Ecto neural progenitor cell (in vitro differentiated cells): ENCODE measurements at regions not wholly inside any gene's neighbourhood (a gene's known extent, or its start where the extent isn't known, plus 50 kb on each side); places are given as distances from the start of the nearest gene placed in this dataset.
"Not testable (repeated sequence)": the region's sequence is repeated elsewhere in the genome, so short reads cannot be mapped to it uniquely, and the experiment has no call there.

Source experiments
- DNase-seq: peaks from one replicate; pipeline ENCODE4 v3.0.0-alpha.2; 2018; ENCODE audit warnings: low spot score

DNA sequence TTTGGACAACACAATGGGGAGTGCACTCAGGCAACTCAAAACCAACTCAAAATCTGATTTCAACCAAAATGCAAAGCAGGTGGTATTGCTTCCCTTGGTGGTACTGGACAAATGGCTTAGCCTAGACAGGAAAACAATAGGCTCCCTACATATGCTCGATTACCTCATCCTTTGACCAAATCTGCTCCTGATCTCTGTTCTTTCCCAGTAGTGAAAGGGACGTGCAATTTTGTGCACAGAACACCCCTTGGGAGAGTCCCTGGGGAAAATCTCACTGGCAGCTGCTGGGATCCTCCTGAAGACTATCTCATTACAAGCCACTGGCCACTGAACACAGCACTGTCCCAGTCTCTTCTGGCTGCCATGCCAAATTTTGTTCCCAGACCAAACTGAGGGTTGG, 149.2 kb upstream of the VSTM2A start:
- DNase-seq = no peak

DNA sequence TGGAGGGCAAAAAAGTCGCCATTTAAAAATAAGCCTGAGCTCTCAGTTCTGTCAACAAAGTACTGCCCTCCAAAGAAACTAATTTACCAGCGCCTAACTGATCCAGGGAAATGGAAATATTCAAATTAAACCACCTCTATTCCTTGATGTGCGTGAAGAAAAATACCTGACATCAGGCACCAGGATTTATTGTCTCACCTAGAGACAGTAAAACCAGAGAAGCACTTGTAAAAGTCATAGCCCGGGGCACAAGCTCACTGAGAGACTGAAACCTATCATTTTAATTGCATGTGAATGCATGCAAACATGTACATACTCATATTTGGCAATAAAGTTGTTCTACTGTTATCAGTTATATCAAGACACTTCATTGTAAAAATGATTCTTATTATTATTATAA, 147.3 kb upstream of the VSTM2A start:
- DNase-seq = no peak

DNA sequence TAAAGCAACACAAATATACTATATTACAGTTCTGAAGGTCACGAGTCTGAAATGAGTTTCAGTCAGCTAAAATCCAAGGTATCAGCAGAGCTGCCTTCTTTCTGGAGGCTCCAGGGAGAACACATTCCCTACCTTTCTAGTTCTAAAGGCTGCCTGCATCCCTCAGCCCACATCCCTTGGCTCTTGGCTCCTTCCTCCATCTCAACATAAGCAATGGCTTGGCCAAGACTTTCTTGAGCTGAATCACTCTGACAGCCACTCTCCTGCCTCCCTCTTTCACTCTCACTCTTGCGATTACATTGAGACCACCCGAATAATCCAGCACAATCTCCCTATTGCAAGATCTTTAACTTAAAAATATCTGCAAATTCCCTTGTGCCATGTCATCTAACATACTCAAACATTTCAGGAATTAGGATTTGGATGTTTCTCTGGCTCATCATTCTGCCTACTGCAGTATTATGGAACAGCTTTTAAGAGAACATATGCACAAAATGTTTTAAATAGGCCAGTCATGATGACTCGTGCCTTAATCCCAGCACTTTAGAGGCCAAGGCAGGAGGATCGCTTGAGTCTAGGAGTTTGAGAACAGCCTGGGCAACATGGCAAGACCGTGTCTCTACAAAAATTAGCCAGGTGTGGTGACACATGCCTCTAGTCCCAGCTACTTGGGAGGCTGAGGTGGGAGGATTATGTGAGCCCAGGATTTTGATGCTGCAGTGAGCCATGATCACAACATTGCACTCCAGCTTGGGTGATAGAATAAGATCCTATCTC, 144.2 kb upstream of the VSTM2A start:
- no peak for DNase-seq

DNA sequence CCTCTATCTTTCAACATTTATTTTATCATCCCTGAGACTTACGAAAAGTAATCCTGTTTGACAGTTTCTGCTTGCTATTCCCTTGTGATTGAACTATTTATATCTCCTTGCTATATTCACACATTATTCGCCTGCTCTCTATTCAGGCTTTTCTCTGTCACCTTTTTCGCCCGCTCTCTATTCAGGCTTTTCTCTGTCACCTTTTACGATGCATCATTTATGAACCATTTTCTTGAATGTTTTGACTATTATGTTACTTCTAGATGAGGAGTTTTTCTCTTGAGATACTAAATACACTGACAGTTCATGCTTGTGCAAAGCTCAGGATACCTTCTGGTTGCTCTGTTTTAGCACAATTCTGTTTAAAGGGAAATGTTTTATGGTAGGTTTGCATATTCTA, 143.3 kb upstream of the VSTM2A start:
- DNase-seq = no peak

DNA sequence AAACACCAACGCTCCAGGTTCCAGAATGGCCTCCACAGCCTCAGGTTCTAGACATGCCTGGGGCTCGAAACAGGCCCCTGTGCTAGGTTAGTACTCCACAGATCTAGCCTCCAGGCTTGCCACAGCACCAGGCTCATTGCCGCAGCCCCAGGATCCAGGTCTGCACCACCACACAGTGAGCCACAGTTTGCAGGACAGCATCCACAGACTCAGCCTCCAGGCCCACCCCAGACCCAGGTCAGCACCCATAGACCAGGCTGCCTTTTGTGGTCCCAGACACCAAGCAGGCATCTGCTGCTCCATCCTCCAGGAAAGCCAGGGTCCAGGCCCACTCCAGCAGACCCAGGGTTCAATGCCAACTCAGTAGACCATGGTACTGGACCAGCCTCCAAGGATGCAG, 132.3 kb upstream of the VSTM2A start:
- DNase-seq = no peak

DNA sequence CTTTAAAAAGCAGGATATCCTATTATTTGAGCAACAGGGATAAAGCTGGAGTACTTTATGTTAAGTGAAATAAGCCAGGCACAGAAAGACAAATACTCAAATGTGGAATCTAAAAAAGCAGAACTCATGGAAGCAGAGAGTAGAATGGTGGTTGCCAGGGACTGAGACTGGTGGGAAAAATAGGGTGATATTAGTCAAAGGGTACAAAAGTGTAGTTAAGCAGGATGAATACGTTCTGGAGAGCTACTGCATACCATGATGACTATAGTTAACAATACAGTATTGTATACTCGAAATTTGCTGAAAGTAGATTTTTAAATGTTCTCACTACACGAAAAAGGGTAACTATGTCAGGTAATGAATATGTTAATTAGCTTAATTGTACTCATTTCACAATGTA, 125.5 kb upstream of the VSTM2A start:
- DNase-seq = no peak

DNA sequence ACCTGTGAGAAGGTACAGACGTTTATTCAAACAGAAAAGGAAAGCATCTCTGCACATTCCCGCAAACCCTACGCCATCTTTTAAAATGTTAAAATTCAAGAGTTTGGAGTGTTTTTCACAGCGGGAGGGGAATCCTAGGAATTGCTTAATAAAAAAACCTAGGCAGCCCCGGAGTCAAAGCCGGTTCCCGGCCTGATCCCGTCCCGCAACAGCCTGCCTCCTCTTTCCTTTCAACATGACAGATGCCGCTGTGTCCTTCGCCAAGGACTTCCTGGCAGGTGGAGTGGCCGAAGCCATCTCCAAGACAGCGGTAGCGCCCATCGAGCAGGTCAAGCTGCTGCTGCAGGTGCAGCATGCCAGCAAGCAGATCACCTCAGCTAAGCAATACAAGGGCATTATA, 123.0 kb upstream of the VSTM2A start:
- DNase-seq = no peak

DNA sequence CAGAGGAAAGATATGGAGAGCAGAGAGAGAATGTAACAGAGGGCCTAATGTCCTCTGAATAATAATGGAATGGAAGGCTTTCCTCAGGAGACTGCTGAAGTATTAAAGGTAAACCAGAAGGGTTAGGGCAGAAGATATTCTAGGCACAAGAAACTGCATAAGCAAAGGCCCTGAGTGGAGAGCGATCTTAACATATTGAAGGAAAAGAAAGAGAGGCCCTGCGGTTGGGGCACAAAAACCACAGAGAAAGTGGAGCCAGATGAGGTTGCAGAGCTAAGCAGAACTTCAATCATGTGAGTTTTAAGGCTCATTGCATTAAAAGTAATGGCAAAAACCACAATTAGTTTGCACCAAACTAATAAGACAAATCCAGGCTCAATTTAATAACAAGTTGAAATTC, 115.8 kb upstream of the VSTM2A start:
- DNase-seq = no peak

DNA sequence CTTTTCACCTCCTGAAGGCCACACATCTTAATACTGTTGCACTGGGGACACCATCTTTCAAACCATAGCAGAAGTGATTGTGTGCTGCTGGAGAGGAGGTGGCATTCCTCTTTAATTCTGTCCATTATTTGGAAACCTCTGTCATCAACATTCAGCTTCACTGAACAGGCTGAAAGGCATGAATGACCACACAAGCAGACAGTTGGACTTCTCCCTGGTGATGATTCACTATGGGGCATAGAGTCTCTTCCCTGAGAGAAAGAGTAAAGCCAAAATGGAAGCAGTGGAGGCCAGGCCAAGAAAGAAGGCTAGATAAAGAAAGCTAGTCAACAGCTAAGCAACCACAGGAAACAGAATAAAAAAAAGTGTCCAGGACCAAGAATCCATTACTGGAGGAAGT, 113.1 kb upstream of the VSTM2A start:
- DNase-seq = no peak

DNA sequence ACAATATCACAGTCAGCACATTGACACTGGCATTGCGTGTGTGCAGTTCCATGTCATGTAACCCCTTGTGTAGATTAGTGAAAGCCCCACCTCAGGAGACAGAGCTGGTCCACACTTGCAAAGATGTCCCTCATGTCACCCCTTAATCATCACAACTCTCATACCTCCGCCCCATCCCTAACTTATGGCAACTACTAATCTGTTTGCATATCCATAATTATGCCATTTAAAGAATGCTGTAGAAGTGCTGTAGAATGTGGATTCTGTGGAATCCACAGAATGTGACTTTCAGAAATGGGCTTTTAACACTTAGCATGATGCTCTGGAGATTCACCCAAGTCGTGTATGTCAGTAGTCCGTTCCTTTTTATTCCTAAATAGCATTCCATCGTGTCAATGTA, 102.8 kb upstream of the VSTM2A start:
- no peak for DNase-seq

DNA sequence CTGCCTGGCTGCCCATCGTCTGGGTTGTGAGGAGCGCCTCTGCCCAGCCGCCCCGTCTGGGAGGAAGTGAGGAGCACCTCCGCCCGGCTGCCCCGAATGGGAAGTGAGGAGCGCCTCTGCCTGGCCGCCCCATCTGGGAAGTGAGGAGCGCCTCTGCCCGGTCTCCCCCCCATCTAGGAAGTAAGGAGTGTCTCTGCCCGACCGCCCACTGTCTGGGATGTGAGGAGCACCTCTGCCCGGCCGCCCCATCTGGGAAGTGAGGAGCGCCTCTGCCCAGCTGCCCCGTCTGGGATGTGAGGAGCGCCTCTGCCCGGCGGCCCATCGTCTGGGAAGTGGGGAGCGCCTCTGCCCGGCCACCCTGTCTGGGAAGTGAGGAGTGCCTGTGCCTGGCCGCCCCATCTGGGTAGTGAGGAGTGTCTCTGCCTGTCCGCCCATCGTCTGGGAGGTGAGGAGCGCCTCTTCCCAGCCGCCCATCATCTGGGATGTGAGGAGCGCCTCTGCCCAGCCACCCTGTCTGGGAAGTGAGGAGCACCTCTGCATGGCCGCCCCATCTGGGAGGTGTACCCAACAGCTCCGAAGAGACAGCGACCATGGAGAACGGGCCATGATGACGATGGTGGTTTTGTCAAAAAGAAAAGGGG, 98.0 kb upstream of the VSTM2A start:
- DNase-seq = not testable (repeated sequence)

DNA sequence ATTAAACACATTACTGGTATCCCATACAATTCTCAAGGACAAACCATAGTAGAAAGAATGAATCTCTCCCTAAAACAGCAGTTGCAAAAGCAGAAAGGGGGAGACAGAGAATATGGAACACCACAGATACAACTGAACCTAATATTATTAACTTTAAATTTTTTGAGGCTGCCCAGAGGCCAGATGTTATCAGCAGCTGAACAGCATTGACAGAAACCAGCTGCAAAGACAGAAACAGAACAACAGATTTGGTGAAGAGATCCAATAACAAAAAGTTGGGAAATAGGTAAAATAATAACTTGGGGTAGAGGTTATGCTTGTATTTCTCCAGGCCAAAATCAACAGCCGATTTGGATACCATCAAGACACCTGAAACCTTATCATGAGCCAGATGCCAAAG, 89.0 kb upstream of the VSTM2A start:
- not testable (repeated sequence) for DNase-seq

DNA sequence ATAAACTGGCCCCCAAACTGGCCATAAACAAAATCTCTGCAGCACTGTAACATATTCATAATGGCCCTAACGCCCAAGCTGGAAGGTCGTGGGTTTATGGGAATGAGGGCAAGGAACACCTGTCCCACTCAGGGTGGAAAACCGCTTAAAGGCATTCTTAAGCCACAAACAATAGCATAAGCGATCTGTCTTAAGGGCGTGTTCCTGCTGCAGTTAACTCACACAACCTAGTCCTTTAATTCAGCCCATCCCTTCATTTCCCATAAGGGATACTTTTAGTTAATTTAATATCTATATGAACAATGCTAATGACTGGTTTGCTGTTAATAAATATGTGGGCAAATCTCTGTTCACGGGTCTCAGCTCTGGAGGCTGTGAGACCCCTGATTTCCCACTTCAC, 87.5 kb upstream of the VSTM2A start:
- not testable (repeated sequence) for DNase-seq

DNA sequence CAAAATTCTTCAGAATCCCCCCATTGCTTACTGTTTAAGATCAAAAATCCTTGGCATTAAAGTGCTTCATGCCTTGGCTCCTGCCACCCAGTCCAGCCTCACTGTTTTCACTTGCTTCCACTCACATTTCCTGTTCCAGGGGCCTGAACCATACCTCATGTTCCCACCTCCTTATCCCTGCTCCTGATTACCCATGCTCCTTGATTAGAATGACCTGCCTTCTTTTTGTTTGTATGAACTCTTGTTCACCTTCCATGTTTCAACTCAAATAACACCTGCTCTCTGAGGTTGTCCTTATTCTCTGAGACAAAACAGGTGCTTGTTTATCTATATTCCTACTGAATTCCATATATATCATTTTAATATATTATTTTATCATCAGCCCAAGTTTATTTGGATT, 77.1 kb upstream of the VSTM2A start:
- DNase-seq = no peak

DNA sequence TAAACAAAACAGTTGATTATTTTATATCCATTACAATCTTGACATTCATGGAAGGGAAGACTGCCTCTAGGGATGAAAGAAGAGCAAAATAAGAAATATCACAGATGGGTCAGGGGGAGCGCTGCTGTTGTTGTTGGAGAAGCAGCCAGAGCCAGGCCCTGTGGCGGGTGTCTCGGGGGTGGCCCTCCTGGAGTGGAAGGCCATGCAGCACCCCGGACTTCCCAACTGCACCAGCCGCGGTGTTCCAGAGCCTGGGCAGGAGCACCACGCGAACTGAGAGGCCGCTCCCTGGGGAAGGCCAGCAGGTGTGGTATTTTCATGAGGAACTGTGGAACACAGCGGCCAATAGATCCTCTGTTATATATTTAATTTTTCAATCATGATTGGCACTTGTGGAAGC, 72.4 kb upstream of the VSTM2A start:
- DNase-seq = no peak

DNA sequence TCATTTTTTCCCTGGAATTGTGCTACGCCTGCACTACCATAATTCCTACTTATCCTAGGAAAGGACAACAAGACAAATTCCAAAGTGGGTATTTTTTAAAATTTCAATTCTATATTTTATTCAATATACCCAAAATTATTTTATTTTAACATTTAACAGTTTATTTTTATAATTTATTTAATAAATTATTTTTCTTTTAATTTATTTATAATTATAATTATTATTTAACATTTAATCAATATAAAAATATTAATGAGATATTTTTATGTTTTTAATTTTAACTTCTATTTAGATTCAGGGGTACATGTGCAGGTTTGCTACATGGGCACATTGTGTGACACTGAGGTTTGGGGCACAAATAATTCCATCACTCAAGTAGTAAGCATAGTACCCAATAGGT, 65.6 kb upstream of the VSTM2A start:
- DNase-seq = no peak

DNA sequence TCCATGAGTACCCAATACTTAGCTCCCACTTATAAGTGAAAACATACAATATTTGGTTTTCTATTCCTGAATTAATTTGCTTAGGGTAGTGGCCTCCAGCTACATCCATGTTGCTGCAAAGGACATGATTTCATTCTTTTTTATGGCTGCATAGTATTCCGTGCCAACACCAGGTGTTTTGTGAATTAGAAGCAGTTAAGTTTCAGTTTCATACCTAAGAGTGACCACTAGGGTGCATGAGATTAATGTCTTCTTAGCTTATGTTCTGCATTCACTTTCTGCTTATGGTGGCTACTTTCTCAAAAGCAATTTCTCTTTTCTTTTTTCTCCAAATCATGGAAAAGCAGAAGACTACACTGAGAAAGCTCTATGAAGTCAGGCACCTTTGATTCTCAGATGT, 65.1 kb upstream of the VSTM2A start:
- DNase-seq = no peak

DNA sequence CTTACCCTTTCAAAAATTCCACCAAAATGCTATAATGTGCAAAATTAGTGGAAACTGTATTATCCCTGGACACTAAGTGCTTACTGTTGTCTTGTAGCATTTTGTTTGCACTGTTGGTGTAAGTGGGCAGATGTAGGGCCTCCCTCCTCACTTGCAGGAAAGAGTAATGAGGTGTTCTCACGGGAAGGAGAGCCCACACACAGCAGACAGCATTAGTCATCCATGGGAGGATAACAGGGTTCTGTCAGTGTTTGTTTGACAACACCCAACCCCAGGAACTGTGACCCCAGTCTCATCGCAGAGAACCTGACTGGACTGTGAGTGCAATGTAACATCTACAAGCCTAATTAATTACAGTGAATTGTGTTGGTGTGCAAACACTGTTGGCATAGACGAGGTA, 58.7 kb upstream of the VSTM2A start:
- no peak for DNase-seq

DNA sequence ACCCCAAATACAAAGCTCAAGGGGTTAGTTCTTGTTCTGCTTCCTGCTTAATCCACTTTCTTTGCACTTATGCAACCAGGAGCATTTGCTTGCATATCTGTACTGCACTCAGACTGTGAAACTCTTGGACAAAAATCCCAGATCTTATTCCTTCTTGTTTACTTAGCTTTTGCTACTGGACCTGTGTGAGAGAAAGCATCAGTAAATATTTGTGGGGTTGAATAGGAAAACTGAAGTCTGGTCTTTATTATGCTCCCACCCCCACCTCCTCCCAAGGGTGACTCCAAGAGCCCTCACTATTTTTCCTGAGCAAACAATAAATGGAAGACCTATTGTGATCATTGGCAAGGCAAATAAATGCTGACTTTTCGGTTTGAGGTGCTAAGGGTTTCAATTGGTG, 57.1 kb upstream of the VSTM2A start:
- DNase-seq = no peak
